ENCODE measurements at regions not wholly inside any gene's neighbourhood (a gene's known extent, or its start where the extent isn't known, plus 50 kb on each side); places are given as distances from the start of the nearest gene placed in this dataset.

DNA sequence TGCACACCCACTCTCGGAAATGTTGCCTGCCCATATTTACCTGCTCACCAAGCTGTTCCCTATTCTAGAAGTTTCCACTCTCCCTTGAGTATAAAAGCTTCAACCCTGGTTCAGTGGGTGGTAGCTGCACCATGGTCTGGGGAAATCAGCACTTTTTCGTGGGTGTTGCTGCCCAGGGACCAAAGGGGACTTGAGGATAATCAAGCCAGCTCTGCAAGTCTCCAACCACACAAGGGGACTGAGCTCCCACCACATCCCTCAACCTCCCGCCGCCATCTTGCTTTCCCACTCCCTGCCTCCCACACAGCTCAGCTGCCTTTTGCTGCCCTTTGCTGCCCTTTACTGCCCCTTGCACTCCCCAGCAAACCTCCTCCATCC lies 210.0 kb downstream of the AUH start:
- TF ChIP-seq CTCF (conservative IDR thresholded peaks at IDR 0.05; ENCODE audit: low read depth, low read length): no peak
- TF ChIP-seq EZH2 (IDR thresholded peaks at IDR 0.05; ENCODE audit: low read length, unreplicated experiment): no peak

All from PC-3 (cell line).